ENCODE measurements at regions not wholly inside any gene's neighbourhood (a gene's known extent, or its start where the extent isn't known, plus 50 kb on each side); places are given as distances from the start of the nearest gene placed in this dataset.

- no peaks in the 10 kb centered on the region for H3K36me3 Mint-ChIP-seq
- no peaks in the 10 kb centered on the region for H3K4me1 Mint-ChIP-seq (ENCODE audit: unreplicated experiment)
- H3K27ac Mint-ChIP-seq = no peak overlapping the region
- peaks cover 4% of the 10 kb centered on the region for H3K9me3 Mint-ChIP-seq
- no peak overlapping the region for H3K4me3 Mint-ChIP-seq
- DNase-seq (ENCODE audit: extremely low spot score, unreplicated experiment) = no peak
- H3K27me3 Mint-ChIP-seq = no peaks in the 10 kb centered on the region
- no peak for TF ChIP-seq CTCF (conservative IDR thresholded peaks at IDR 0.05)
Measured at GRCh38 chr13:69496981-69497380, 610.6 kb upstream of the ATXN8OS start.

- DNase-seq (ENCODE audit: extremely low spot score, unreplicated experiment) = no peak
Measured at GRCh38 chr13:69495096-69495495, 612.5 kb upstream of the ATXN8OS start.

GRCh38 chr13:69487576-69487975 lies 620.0 kb upstream of the ATXN8OS start:
- no peak for DNase-seq (ENCODE audit: extremely low spot score, unreplicated experiment)
- Mint-ChIP-seq H3K4me1 (ENCODE audit: unreplicated experiment) (no peaks in the 10 kb centered on the region), H3K27me3 (no peaks in the 10 kb centered on the region), H3K36me3 (no peaks in the 10 kb centered on the region), H3K4me3 (no peak overlapping the region), H3K27ac (no peak overlapping the region), H3K9me3 (peaks cover under 1% of the 10 kb centered on the region)
- no peak for TF ChIP-seq CTCF (conservative IDR thresholded peaks at IDR 0.05)

More at GRCh38 chr13:69495096-69495495, 612.5 kb upstream of the ATXN8OS start:
- Mint-ChIP-seq H3K36me3 (no peaks in the 10 kb centered on the region), H3K27me3 (no peaks in the 10 kb centered on the region), H3K4me1 (ENCODE audit: unreplicated experiment) (no peaks in the 10 kb centered on the region), H3K27ac (no peak overlapping the region), H3K4me3 (no peak overlapping the region), H3K9me3 (no peaks in the 10 kb centered on the region)
- TF ChIP-seq CTCF (conservative IDR thresholded peaks at IDR 0.05) = no peak

GRCh38 chr13:69485991-69486592 lies 621.5 kb upstream of the ATXN8OS start:
- H3K9me3 Mint-ChIP-seq = peaks cover 4% of the 10 kb centered on the region
- H3K4me3 Mint-ChIP-seq = no peak overlapping the region
- H3K27me3 Mint-ChIP-seq = no peaks in the 10 kb centered on the region
- no peak for DNase-seq (ENCODE audit: extremely low spot score, unreplicated experiment)
- H3K27ac Mint-ChIP-seq = no peak overlapping the region
- no peaks in the 10 kb centered on the region for H3K4me1 Mint-ChIP-seq (ENCODE audit: unreplicated experiment)
- H3K36me3 Mint-ChIP-seq = no peaks in the 10 kb centered on the region
- TF ChIP-seq CTCF (conservative IDR thresholded peaks at IDR 0.05) = no peak

GRCh38 chr13:69477451-69477850 lies 630.2 kb upstream of the ATXN8OS start:
- no peak for TF ChIP-seq CTCF (conservative IDR thresholded peaks at IDR 0.05)
- Mint-ChIP-seq H3K36me3 (no peaks in the 10 kb centered on the region), H3K27me3 (no peaks in the 10 kb centered on the region), H3K4me3 (no peak overlapping the region), H3K9me3 (peaks cover 2% of the 10 kb centered on the region), H3K27ac (no peak overlapping the region), H3K4me1 (ENCODE audit: unreplicated experiment) (no peaks in the 10 kb centered on the region)
- DNase-seq (ENCODE audit: extremely low spot score, unreplicated experiment) = no peak
